GM06990 (cell line): ENCODE measurements at regions not wholly inside any gene's neighbourhood (a gene's known extent, or its start where the extent isn't known, plus 50 kb on each side); places are given as distances from the start of the nearest gene placed in this dataset.

Experiments used
- DNase-seq: peaks from one replicate; pipeline ENCODE4 v3.0.0-alpha.2; 2011; ENCODE audit not compliant: insufficient read length; ENCODE audit errors: extremely low read depth
- H3K27me3 ChIP-seq: replicated peaks from 2 replicates; pipeline ENCODE4 v1.6.0; 2011; ENCODE audit warnings: low read length; ENCODE audit not compliant: control insufficient read depth, insufficient read depth
- H3K36me3 ChIP-seq: 2 replicates; pipeline ENCODE4 v1.5.1; 2011; ENCODE audit warnings: low read length; ENCODE audit not compliant: control insufficient read depth, insufficient read depth
- H3K4me3 ChIP-seq: replicated peaks from 2 replicates; pipeline ENCODE4 v1.5.1; 2011; ENCODE audit warnings: low read depth, mild to moderate bottlenecking, control low read depth, low read length
- CTCF ChIP-seq: IDR thresholded peaks from 2 replicates; pipeline ENCODE4 v1.5.1; 2011; ENCODE audit warnings: low read length, control low read depth, mild to moderate bottlenecking, inconsistent platforms; ENCODE audit not compliant: insufficient read depth, poor library complexity, severe bottlenecking

GRCh38 chr10:8725343-8725742 is 670.9 kb downstream of the GATA3 start:
- no peaks in the 10 kb centered on the region for H3K36me3 ChIP-seq

GRCh38 chr10:8726084-8726778 is 671.7 kb downstream of the GATA3 start:
- no peak for TF ChIP-seq CTCF
- H3K4me3 ChIP-seq: no peak overlapping the region
- H3K27me3 ChIP-seq: no peaks in the 10 kb centered on the region
- no peaks in the 10 kb centered on the region for H3K36me3 ChIP-seq
- no peak for DNase-seq

More at GRCh38 chr10:8725343-8725742, 670.9 kb downstream of the GATA3 start:
- no peak for TF ChIP-seq CTCF
- DNase-seq: no peak
- Histone ChIP-seq H3K27me3 (no peaks in the 10 kb centered on the region), H3K4me3 (no peak overlapping the region)

DNA sequence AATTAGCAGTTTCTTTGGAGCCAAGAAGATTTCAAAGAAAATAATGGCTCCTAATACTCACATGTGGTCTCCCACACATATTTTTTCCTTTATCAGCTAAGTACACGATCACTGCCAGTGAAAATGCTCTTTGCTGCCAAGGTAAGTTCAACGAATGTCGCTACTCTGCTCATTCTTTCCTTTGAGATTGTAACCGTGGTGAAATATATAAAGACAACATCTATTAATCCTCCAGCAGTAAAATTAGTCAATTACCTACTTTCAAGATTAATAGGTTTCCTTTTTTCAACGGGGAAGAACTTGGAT is 672.2 kb downstream of the GATA3 start:
- TF ChIP-seq CTCF: no peak
- Histone ChIP-seq H3K4me3 (no peak overlapping the region), H3K36me3 (no peaks in the 10 kb centered on the region), H3K27me3 (no peaks in the 10 kb centered on the region)
- DNase-seq: no peak

- H3K36me3 ChIP-seq: no peaks in the 10 kb centered on the region
- no peak overlapping the region for H3K4me3 ChIP-seq
- no peak for DNase-seq
- no peak for TF ChIP-seq CTCF
- no peaks in the 10 kb centered on the region for H3K27me3 ChIP-seq
These were observed 676.9 kb downstream of the GATA3 start for GRCh38 chr10:8731121-8732095.

DNA sequence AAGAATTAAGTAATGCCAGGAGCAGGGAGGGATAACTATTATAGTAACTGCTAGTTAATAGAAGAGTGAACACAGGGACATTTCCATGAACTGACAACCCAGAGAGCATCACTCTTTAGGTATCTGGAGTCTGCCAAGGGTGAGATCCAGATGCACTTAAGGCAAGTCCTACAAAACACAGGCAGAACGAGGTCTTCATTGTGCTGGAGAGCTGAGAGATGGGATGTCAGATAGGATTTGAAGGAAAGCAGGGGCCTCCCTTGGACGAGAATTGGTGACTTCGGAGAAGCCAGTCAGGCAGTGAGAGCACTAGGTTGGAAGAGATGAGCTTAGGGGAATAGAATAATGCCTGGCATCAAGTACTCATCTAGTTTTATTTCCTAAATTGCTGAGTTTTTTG is 684.5 kb downstream of the GATA3 start:
- H3K36me3 ChIP-seq: no peaks in the 10 kb centered on the region
- TF ChIP-seq CTCF: no peak
- no peaks in the 10 kb centered on the region for H3K27me3 ChIP-seq
- no peak overlapping the region for H3K4me3 ChIP-seq
- DNase-seq: no peak
